ENCODE measurements at regions not wholly inside any gene's neighbourhood (a gene's known extent, or its start where the extent isn't known, plus 50 kb on each side); places are given as distances from the start of the nearest gene placed in this dataset.
A peak's percentile ranks its signal among the peaks of the same experiment; 100 is the strongest.
"Not testable (repeated sequence)": the region's sequence is repeated elsewhere in the genome, so short reads cannot be mapped to it uniquely, and the experiment has no call there.

DNA sequence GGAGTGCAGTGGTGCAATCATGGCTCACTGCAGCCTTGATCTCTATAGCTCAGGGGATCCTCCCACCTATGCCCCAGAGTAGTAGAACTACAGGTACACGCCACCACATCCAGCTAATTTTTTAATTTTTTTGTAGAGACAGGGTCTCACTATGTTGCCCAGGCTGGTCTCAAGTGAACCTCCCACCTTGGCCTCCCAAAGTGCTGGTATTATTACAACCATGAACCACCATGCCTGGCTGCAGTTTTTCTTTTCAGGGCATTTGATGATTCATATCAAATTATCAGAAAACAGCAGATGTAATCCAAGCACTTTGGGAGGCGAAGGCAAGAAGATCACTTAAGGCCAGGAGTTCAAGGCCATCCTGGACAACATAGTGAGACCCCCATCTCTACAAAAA is 88.4 kb upstream of the JARID2 start:
- 80 to 100% (median 95%) methylated on average over 1 to 2 of the region's 2 CpGs; no CpG with 5 or more reads in 4 of the 10 experiments for WGBS, 10 experiments

DNA sequence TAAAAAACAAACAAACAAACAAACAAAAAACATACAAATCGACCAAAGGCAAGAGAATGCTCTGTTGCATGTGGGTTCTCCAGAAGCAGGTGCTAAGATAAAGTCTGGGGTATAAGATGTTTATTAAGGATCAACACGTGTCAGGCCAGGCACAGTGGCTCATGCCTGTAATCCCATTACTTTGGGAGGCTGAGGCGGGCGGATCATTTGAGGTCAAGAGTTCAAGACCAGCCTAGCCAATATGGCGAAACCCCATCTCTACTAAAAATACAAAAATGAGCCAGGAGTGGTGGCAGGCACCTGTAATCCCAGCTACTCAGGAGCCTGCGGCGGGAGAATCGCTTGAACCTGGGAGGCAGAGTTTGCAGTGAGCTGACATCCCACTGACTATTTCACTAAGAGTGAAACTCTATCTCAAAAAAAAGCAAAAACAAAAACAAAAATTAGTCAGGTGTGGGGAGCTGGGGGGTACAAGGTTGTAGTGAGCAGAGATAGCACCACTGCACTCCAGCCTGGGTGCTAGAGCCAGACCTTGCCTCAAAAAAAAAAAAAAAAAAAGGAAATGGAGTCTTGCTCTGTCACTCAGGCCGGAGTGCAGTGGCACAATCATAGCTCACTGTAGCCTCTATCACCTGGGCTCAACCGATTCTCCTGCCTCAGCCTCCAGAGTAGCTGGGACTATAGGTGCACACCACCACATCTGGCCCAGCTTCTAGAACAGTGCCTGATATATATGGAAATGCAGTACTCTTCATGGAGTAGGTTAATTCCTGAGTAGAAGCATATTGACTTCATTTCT is 86.8 kb upstream of the JARID2 start:
- WGBS, 10 experiments: 29 to 100% (median 83%) methylated on average over 1 to 9 of the region's 10 CpGs; no CpG with 5 or more reads in 1 of the 10 experiments
- no peak overlapping the region for H3K4me3 ChIP-seq
- peaks cover 0 to 9% of the 10 kb centered on the region in 2 donors for H3K4me1 ChIP-seq (replicated peaks in 1 of 2)
- ATAC-seq (replicated peaks in 6 of 8): no peak
- H3K27ac ChIP-seq: no peak overlapping the region
- in situ Hi-C loops (cut with MboI; ENCODE audit: low pct_unique_long_range_greater_than_20kb in 2 of 9, low sequenced_read_pairs in 9 of 9, unreplicated experiment in 9 of 9): no loop called here

More for the DNA sequence above, 88.4 kb upstream of the JARID2 start:
- in situ Hi-C loops (cut with MboI; ENCODE audit: low pct_unique_long_range_greater_than_20kb in 2 of 9, low sequenced_read_pairs in 9 of 9, unreplicated experiment in 9 of 9): no loop called here
- H3K4me3 ChIP-seq: no peak overlapping the region
- no peak overlapping the region for H3K27ac ChIP-seq
- no peak for ATAC-seq (replicated peaks in 6 of 8)
- H3K4me1 ChIP-seq (replicated peaks in 1 of 2): peaks cover 0 to 9% of the 10 kb centered on the region in 2 donors

DNA sequence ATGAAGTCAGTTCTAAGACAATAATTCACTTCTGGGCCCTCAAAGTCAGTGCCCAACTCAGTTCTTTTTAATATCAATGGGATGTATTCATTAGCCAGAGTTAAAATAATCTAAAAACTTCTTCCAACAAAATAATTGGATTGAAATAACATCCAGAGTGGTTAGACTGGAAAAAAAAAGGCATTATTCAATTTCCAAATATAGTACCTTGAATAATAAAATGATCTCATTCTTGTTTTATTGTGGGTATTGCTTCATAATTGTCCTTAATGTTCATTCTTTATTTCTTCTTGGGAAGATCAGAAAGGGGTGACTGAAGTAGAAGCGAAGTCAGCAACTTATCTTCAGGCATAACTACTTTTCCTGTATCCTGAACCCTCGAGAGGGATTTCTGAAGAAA is 85.1 kb upstream of the JARID2 start:
- no peak overlapping the region for H3K4me3 ChIP-seq
- in situ Hi-C loops (cut with MboI; ENCODE audit: low pct_unique_long_range_greater_than_20kb in 2 of 9, low sequenced_read_pairs in 9 of 9, unreplicated experiment in 9 of 9): no loop called here
- no peak overlapping the region for H3K27ac ChIP-seq
- 21 to 100% (median 73%) methylated on average over 1 to 2 of the region's 2 CpGs; no CpG with 5 or more reads in 1 of the 10 experiments for WGBS, 10 experiments
- ATAC-seq (replicated peaks in 6 of 8): no peak
- H3K4me1 ChIP-seq (replicated peaks in 1 of 2): peaks cover 0 to 9% of the 10 kb centered on the region in 2 donors

DNA sequence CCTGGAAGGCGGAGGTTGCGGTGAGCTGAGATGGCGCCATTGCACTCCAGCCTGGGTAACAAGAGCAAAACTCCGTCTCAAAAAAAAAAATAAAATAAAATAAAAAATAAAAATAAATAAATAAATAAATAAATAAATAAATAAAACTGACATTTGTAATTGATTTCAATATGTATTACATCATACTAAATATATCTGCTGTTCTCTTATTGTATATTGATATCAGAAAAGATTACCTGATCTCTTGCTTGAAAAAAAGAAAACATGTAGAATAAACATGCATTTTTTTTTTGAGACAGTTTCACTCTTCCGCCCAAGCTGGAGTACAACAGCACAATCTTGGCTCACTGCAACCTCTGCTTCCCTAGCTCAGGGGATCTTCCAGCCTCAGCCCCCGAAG is 81.0 kb upstream of the JARID2 start:
- WGBS, 10 experiments: 76 to 100% (median 90%) methylated on average over 1 to 6 of the region's 6 CpGs
- H3K4me1 ChIP-seq (replicated peaks in 1 of 2): peaks cover under 1 to 15% of the 10 kb centered on the region in 2 donors
- in situ Hi-C loops (cut with MboI; ENCODE audit: low pct_unique_long_range_greater_than_20kb in 2 of 9, low sequenced_read_pairs in 9 of 9, unreplicated experiment in 9 of 9); H3K27ac ChIP-seq; H3K4me3 ChIP-seq; ATAC-seq (replicated peaks in 6 of 8): not testable (repeated sequence)

- in situ Hi-C loops (cut with MboI; ENCODE audit: low pct_unique_long_range_greater_than_20kb in 2 of 9, low sequenced_read_pairs in 9 of 9, unreplicated experiment in 9 of 9): no loop called here
- Histone ChIP-seq H3K4me1 (replicated peaks in 1 of 2) (peaks cover 13 to 24% of the 10 kb centered on the region in 2 donors), H3K4me3 (no peak overlapping the region), H3K27ac (no peak overlapping the region)
- no peak for ATAC-seq (replicated peaks in 6 of 8)
- WGBS, 10 experiments: 64 to 100% (median 80%) methylated on average over 1 to 5 of the region's 5 CpGs; no CpG with 5 or more reads in 1 of the 10 experiments
Observed at GRCh38 chr6:15166121-15166520, 79.7 kb upstream of the JARID2 start.

DNA sequence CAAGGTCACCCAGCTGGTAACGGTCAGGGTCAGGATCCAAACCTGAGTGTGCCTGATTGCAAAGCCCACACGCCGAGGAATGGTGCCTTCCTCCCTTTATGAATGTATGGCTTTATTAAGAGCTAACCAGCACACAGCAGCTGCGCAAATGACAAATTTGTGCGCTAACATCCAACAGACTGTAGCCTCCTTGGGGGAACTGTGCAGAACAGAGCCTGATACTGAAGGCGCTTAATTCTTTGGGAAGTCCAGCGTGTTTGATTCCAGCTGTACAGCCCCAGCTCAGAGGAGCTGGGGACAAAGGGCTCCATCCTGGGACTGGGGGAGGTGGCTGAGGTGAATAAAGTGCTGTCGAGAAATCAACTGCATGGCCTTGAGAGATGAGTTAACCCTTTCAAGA is 75.7 kb upstream of the JARID2 start:
- ATAC-seq (replicated peaks in 6 of 8): peak in 3 of 8 experiments; percentile 38 to 52 (median 47)
- in situ Hi-C loops (cut with MboI; ENCODE audit: low pct_unique_long_range_greater_than_20kb in 2 of 9, low sequenced_read_pairs in 9 of 9, unreplicated experiment in 9 of 9): no loop called here
- WGBS, 10 experiments: 0 to 100% (median 66%) methylated on average over 1 to 8 of the region's 8 CpGs; no CpG with 5 or more reads in 2 of the 10 experiments
- H3K4me1 ChIP-seq (replicated peaks in 1 of 2): peaks cover 20 to 27% of the 10 kb centered on the region in 2 donors
- no peak overlapping the region for H3K4me3 ChIP-seq
- H3K27ac ChIP-seq: no peak overlapping the region

- no peak for ATAC-seq (replicated peaks in 6 of 8)
- WGBS, 10 experiments: 33 to 86% (median 69%) methylated on average over 1 to 5 of the region's 5 CpGs; no CpG with 5 or more reads in 1 of the 10 experiments
- Histone ChIP-seq H3K27ac (no peak overlapping the region), H3K4me1 (replicated peaks in 1 of 2) (peaks cover 20 to 27% of the 10 kb centered on the region in 2 donors), H3K4me3 (no peak overlapping the region)
- in situ Hi-C loops (cut with MboI; ENCODE audit: low pct_unique_long_range_greater_than_20kb in 2 of 9, low sequenced_read_pairs in 9 of 9, unreplicated experiment in 9 of 9): no loop called here
Observed at GRCh38 chr6:15171026-15171425, 74.8 kb upstream of the JARID2 start.

DNA sequence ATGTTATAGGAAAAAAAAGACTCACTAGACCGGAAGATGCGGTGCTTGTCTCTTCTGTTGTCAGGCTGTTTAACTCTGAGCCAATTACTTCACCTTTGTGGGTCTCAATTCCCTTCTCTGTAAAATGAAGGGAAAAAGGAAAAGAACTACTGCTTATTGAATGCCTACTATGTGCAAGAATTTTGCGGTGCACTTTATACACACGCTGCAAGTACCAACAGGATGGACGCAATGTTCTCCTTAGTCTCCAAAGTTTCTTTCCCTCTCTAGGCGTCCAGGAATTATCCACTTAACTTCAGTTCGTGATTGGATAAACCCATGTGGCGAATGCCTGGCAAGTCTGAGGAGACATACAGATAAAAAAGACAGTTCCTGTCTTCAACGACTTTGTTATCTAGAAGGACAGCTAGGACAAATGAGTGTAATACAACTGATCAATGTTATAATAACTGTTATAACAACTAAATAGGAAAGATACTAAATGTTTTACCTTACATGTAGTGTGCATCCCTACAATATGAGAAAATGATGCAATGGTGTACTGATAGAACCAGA is 69.0 kb upstream of the JARID2 start:
- 47 to 96% (median 78%) methylated on average over 3 to 9 of the region's 9 CpGs; no CpG with 5 or more reads in 1 of the 10 experiments for WGBS, 10 experiments
- no peak overlapping the region for H3K27ac ChIP-seq
- no peak for ATAC-seq (replicated peaks in 6 of 8)
- no peak overlapping the region for H3K4me3 ChIP-seq
- peaks cover 0 to under 1% of the 10 kb centered on the region in 2 donors for H3K4me1 ChIP-seq (replicated peaks in 1 of 2)
- in situ Hi-C loops (cut with MboI; ENCODE audit: low pct_unique_long_range_greater_than_20kb in 2 of 9, low sequenced_read_pairs in 9 of 9, unreplicated experiment in 9 of 9): no loop called here

DNA sequence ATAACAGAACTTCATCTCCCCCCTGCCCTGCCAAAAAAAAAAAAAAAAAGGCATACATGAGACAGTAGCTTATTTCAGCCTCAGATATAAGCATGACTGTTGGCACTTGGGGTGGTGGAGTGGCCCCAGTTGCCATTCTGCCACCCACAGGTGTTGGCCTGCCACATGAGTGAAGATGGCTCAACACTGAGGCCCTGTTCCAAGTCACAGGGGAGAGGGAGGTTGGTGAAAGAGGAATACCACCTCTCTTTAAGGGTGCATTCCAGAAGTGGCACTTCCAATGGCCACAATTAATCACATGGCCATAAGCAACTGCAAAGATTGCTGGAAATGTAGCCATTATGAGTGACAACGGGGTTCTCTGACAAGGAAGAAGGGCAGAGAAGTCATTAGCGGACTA is 61.9 kb upstream of the JARID2 start:
- no peak for ATAC-seq (replicated peaks in 6 of 8)
- 60 to 100% (median 100%) methylated on average over 1 to 2 of the region's 2 CpGs; no CpG with 5 or more reads in 3 of the 10 experiments for WGBS, 10 experiments
- H3K4me1 ChIP-seq (replicated peaks in 1 of 2): no peaks in the 10 kb centered on the region
- in situ Hi-C loops (cut with MboI; ENCODE audit: low pct_unique_long_range_greater_than_20kb in 2 of 9, low sequenced_read_pairs in 9 of 9, unreplicated experiment in 9 of 9): no loop called here
- no peak overlapping the region for H3K27ac ChIP-seq
- no peak overlapping the region for H3K4me3 ChIP-seq

DNA sequence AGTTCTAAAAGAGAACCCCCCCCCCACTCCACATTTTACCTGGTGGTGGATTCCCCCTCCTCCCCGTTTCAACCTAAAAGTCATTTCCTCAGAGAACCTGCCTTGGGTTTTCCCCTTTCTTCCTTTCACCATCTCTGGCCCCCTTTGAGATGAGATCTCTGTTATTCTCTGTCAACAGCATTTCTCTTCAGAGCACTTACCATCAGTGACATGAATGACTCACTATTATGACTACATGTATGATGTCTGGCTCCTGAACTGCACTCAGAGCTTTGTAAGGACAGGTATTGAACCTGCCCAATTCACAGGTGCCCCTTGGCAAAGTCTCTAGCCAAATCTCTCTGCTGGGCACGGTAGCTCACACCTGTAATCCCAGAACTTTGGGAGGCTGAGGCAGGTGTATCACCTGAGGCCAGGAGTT is 61.4 kb upstream of the JARID2 start:
- no peak overlapping the region for H3K27ac ChIP-seq

DNA sequence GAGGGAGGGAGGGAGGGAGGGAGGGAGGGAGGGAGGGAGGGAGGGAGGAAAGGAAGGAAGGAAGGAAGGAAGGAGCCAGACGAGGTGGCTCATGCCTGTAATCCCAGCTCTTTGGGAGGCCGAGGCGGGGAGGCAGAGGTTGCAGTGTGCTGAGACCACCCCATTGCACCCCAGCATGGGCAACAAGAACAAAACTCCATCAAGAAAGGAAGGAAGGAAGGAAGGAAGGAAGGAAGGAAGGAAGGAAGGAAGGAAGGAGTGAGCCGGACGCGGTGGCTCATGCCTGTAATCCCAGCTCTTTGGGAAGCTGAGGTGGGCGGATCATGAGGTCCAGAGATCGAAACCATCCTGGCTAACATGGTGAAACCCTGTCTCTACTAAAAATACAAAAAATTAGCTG is 60.8 kb upstream of the JARID2 start:
- H3K27ac ChIP-seq; in situ Hi-C loops (cut with MboI; ENCODE audit: low pct_unique_long_range_greater_than_20kb in 2 of 9, low sequenced_read_pairs in 9 of 9, unreplicated experiment in 9 of 9); ATAC-seq (replicated peaks in 6 of 8); H3K4me1 ChIP-seq (replicated peaks in 1 of 2); H3K4me3 ChIP-seq: not testable (repeated sequence)
- 100% methylated on average over 1 of the region's 8 CpGs; no CpG with 5 or more reads in 8 of the 10 experiments for WGBS, 10 experiments

More for the DNA sequence above, 61.4 kb upstream of the JARID2 start:
- in situ Hi-C loops (cut with MboI; ENCODE audit: low pct_unique_long_range_greater_than_20kb in 2 of 9, low sequenced_read_pairs in 9 of 9, unreplicated experiment in 9 of 9): no loop called here
- no peaks in the 10 kb centered on the region for H3K4me1 ChIP-seq (replicated peaks in 1 of 2)
- no peak overlapping the region for H3K4me3 ChIP-seq
- peak in 1 of 8 experiments; percentile 36 for ATAC-seq (replicated peaks in 6 of 8)
- 80 to 100% (median 80%) methylated on average over 1 to 2 of the region's 2 CpGs; no CpG with 5 or more reads in 7 of the 10 experiments for WGBS, 10 experiments

DNA sequence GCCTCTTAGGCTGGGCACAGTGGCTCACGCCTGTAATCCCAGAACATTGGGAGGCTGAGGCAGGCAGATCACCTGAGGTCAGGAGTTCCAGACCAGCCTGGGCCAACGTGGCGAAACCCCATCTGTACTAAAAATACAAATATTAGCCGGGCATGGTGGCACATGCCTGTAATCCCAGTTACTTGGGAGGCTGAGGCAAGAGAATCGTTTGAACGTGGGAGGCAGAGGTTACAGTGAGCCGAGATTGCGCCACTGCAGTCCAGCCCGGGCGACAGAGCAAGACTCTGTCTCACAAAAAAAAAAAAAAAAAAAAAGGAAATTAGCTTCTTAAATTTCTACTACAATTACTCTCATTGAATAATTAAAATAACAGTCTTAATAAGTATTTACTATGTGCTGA is 52.4 kb upstream of the JARID2 start:
- H3K4me1 ChIP-seq (replicated peaks in 1 of 2); H3K27ac ChIP-seq; in situ Hi-C loops (cut with MboI; ENCODE audit: low pct_unique_long_range_greater_than_20kb in 2 of 9, low sequenced_read_pairs in 9 of 9, unreplicated experiment in 9 of 9); H3K4me3 ChIP-seq; ATAC-seq (replicated peaks in 6 of 8): not testable (repeated sequence)
- 60 to 99% (median 87%) methylated on average over 1 to 10 of the region's 10 CpGs; no CpG with 5 or more reads in 2 of the 10 experiments for WGBS, 10 experiments

- no peak overlapping the region for H3K4me3 ChIP-seq
- no peak for ATAC-seq (replicated peaks in 6 of 8)
- 70 to 100% (median 94%) methylated on average over 1 to 4 of the region's 4 CpGs for WGBS, 10 experiments
- in situ Hi-C loops (cut with MboI; ENCODE audit: low pct_unique_long_range_greater_than_20kb in 2 of 9, low sequenced_read_pairs in 9 of 9, unreplicated experiment in 9 of 9): no loop called here
- no peaks in the 10 kb centered on the region for H3K4me1 ChIP-seq (replicated peaks in 1 of 2)
- no peak overlapping the region for H3K27ac ChIP-seq
Observed at GRCh38 chr6:15194453-15194852, 51.4 kb upstream of the JARID2 start.

All from motor neuron (in vitro differentiated cells).